ENCODE measurements at regions not wholly inside any gene's neighbourhood (a gene's known extent, or its start where the extent isn't known, plus 50 kb on each side); places are given as distances from the start of the nearest gene placed in this dataset.

GRCh38 chr7:31260851-31261250 is 79.7 kb downstream of the NEUROD6 start:
- Histone ChIP-seq H3K9me3 (ENCODE audit: control insufficient read depth, insufficient read depth, low read length) (no peaks in the 10 kb centered on the region), H3K27ac (ENCODE audit: low read depth, low read length) (no peak overlapping the region), H3K4me3 (ENCODE audit: low read depth, low read length) (no peak overlapping the region), H3K27me3 (ENCODE audit: control insufficient read depth, insufficient read depth, low read length) (no peaks in the 10 kb centered on the region)
- no peak for DNase-seq (ENCODE audit: low read depth, low spot score)
- TF ChIP-seq, protein P1, sequence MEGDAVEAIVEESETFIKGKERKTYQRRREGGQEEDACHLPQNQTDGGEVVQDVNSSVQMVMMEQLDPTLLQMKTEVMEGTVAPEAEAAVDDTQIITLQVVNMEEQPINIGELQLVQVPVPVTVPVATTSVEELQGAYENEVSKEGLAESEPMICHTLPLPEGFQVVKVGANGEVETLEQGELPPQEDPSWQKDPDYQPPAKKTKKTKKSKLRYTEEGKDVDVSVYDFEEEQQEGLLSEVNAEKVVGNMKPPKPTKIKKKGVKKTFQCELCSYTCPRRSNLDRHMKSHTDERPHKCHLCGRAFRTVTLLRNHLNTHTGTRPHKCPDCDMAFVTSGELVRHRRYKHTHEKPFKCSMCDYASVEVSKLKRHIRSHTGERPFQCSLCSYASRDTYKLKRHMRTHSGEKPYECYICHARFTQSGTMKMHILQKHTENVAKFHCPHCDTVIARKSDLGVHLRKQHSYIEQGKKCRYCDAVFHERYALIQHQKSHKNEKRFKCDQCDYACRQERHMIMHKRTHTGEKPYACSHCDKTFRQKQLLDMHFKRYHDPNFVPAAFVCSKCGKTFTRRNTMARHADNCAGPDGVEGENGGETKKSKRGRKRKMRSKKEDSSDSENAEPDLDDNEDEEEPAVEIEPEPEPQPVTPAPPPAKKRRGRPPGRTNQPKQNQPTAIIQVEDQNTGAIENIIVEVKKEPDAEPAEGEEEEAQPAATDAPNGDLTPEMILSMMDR (IDR thresholded peaks at IDR 0.05; ENCODE audit: low read depth, low read length) = no peak
- CTCF ChIA-PET = interaction anchor here (1.3 kb wide), 1 partner anchor 126 kb away, joined by 3 read pairs; no protein-coding TSS in a partner anchor
- POLR2A ChIA-PET = no interaction called here

- TF ChIP-seq, protein P1 (IDR thresholded peaks at IDR 0.05; ENCODE audit: low read depth, low read length) = no peak
- CTCF ChIA-PET = no interaction called here
- H3K27me3 ChIP-seq (ENCODE audit: control insufficient read depth, insufficient read depth, low read length) = no peaks in the 10 kb centered on the region
These were observed 82.1 kb downstream of the NEUROD6 start for GRCh38 chr7:31258391-31258790.

GRCh38 chr7:31256506-31256905 is 84.0 kb downstream of the NEUROD6 start:
- no peak overlapping the region for H3K27ac ChIP-seq (ENCODE audit: low read depth, low read length)
- ChIA-PET CTCF (no interaction called here), POLR2A (no interaction called here)
- DNase-seq (ENCODE audit: low read depth, low spot score) = no peak
- H3K9me3 ChIP-seq (ENCODE audit: control insufficient read depth, insufficient read depth, low read length) = no peaks in the 10 kb centered on the region
- TF ChIP-seq, protein P1 (IDR thresholded peaks at IDR 0.05; ENCODE audit: low read depth, low read length) = no peak
- no peaks in the 10 kb centered on the region for H3K27me3 ChIP-seq (ENCODE audit: control insufficient read depth, insufficient read depth, low read length)
- no peak overlapping the region for H3K4me3 ChIP-seq (ENCODE audit: low read depth, low read length)

More at GRCh38 chr7:31258391-31258790, 82.1 kb downstream of the NEUROD6 start:
- POLR2A ChIA-PET = no interaction called here
- no peak for DNase-seq (ENCODE audit: low read depth, low spot score)
- Histone ChIP-seq H3K27ac (ENCODE audit: low read depth, low read length) (no peak overlapping the region), H3K9me3 (ENCODE audit: control insufficient read depth, insufficient read depth, low read length) (no peaks in the 10 kb centered on the region), H3K4me3 (ENCODE audit: low read depth, low read length) (no peak overlapping the region)

GRCh38 chr7:31254926-31255325 is 85.6 kb downstream of the NEUROD6 start:
- Histone ChIP-seq H3K4me3 (ENCODE audit: low read depth, low read length) (no peak overlapping the region), H3K27ac (ENCODE audit: low read depth, low read length) (no peak overlapping the region), H3K27me3 (ENCODE audit: control insufficient read depth, insufficient read depth, low read length) (no peaks in the 10 kb centered on the region), H3K9me3 (ENCODE audit: control insufficient read depth, insufficient read depth, low read length) (no peaks in the 10 kb centered on the region)
- TF ChIP-seq, protein P1 (IDR thresholded peaks at IDR 0.05; ENCODE audit: low read depth, low read length) = no peak
- ChIA-PET CTCF (no interaction called here), POLR2A (no interaction called here)
- DNase-seq (ENCODE audit: low read depth, low spot score) = no peak

- no peak overlapping the region for H3K27ac ChIP-seq (ENCODE audit: low read depth, low read length)
- CTCF ChIA-PET = no interaction called here
- POLR2A ChIA-PET = no interaction called here
These were observed 87.0 kb downstream of the NEUROD6 start for GRCh38 chr7:31253532-31253931.

More at GRCh38 chr7:31253532-31253931, 87.0 kb downstream of the NEUROD6 start:
- Histone ChIP-seq H3K9me3 (ENCODE audit: control insufficient read depth, insufficient read depth, low read length) (no peaks in the 10 kb centered on the region), H3K27me3 (ENCODE audit: control insufficient read depth, insufficient read depth, low read length) (no peaks in the 10 kb centered on the region), H3K4me3 (ENCODE audit: low read depth, low read length) (no peak overlapping the region)
- TF ChIP-seq, protein P1 (IDR thresholded peaks at IDR 0.05; ENCODE audit: low read depth, low read length) = no peak
- DNase-seq (ENCODE audit: low read depth, low spot score) = no peak

Measured in AG04450 (cell line).